Ovary (tissue), 3 donors: ENCODE measurements at regions not wholly inside any gene's neighbourhood (a gene's known extent, or its start where the extent isn't known, plus 50 kb on each side); places are given as distances from the start of the nearest gene placed in this dataset.

Experiments used
- CTCF ChIP-seq, 3 donors: fragments of 450-650 bp in 2 of 3; fragments of 200-600 bp in 1 of 3; IDR thresholded peaks; one replicate each; pipeline versions ENCODE4 v1.5.1 to v1.8.0; 2016 to 2022; ENCODE audit warnings: antibody characterized with exemption in 3 of 3, mild to moderate bottlenecking in 1 of 3
- EP300 ChIP-seq: sonication (generic); formaldehyde crosslinking; IDR thresholded peaks from one replicate; pipeline ENCODE4 v1.6.1; 2017; ENCODE audit warnings: antibody characterized with exemption
- POLR2A ChIP-seq: fragments of 450-650 bp; IDR thresholded peaks from one replicate; pipeline ENCODE4 v1.6.1; 2017; ENCODE audit warnings: antibody characterized with exemption, mild to moderate bottlenecking, moderate library complexity
- donor health status: DM: no; HTN: no; CAD: no.

- no peak for TF ChIP-seq CTCF (IDR thresholded peaks at IDR 0.05)
- TF ChIP-seq EP300 = no peak
- TF ChIP-seq POLR2A = no peak
These were observed 289.3 kb downstream of the TLL1 start for GRCh38 chr4:166162327-166162726.
